ENCODE measurements at regions not wholly inside any gene's neighbourhood (a gene's known extent, or its start where the extent isn't known, plus 50 kb on each side); places are given as distances from the start of the nearest gene placed in this dataset.

DNA sequence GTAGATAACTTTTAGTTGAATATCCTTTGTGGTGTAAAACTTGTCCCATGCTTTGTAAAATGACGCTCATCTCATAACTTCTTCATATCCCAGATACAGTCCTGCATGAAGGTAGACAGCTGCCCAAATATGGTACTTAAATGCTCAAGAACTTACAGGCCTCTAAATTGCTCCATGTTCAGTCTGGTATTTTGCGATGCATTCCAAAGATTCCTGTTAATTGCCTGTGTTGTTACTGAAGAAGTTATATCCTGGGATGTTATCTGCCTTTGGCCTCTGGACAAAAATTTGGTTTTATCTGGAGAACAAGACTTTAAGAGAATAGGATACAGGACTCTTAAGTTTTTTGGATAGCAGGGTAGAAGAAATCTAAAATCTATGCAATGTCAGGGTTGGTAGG, 473.0 kb downstream of the PCNX1 start:
- no peak overlapping the region for H3K56ac ChIP-seq (ENCODE audit: insufficient read length, low read depth, low read length)
- H3K18ac ChIP-seq (ENCODE audit: insufficient read length, low read depth, low read length) = no peak overlapping the region
- no peak overlapping the region for H2BK120ac ChIP-seq (ENCODE audit: low read depth, low read length, poor library complexity, severe bottlenecking)
- no peaks in the 10 kb centered on the region for H3K4me1 ChIP-seq (ENCODE audit: insufficient read depth, low read length)
- no peak overlapping the region for H3K23ac ChIP-seq (ENCODE audit: insufficient read length, low read depth, low read length)
- no peak overlapping the region for H3K9ac ChIP-seq (ENCODE audit: extremely low read depth, insufficient read length, low read length)
- peaks cover 3% of the 10 kb centered on the region; the same call in 1 of the 2 replicates for H3K79me2 ChIP-seq (ENCODE audit: insufficient read depth, low read length)
- H2AFZ ChIP-seq (ENCODE audit: low read length) = no peak overlapping the region
- H2BK5ac ChIP-seq (ENCODE audit: insufficient read length, low read length) = no peak overlapping the region
- no peak overlapping the region for H2AK5ac ChIP-seq (ENCODE audit: insufficient read length, low read length)
- no peaks in the 10 kb centered on the region for H3K27me3 ChIP-seq (ENCODE audit: insufficient read depth, low read length)
- Mint-ChIP-seq H3K9me3 (peaks cover 27 to 33% of the 10 kb centered on the region in 2 experiments), H3K27me3 (ENCODE audit: low read depth) (no peaks in the 10 kb centered on the region), H3K36me3 (ENCODE audit: insufficient read depth in 1 of 3, low read depth in 3 of 3) (peaks cover 23 to 37% (median 27%) of the 10 kb centered on the region in 3 experiments), H3K27ac (peak overlapping the region in 1 of 3 experiments; percentile 5; a peak in 1 of 7 replicates), H3K4me1 (peaks cover 30% of the 10 kb centered on the region in 2 experiments), H3K4me3 (no peak overlapping the region)
- no peak overlapping the region for H2BK12ac ChIP-seq (ENCODE audit: insufficient read length, low read depth, low read length)
- H3K27ac ChIP-seq (ENCODE audit: insufficient read length, low read depth, low read length) = no peak overlapping the region
- no peak overlapping the region for H3K4me2 ChIP-seq (ENCODE audit: insufficient read depth, insufficient read length, low read length)
- H3K14ac ChIP-seq (ENCODE audit: insufficient read depth, low read length) = no peak overlapping the region
- no peaks in the 10 kb centered on the region for H3K23me2 ChIP-seq (ENCODE audit: insufficient read length, low read depth, low read length, poor library complexity, severe bottlenecking)
- TF ChIP-seq CTCF (conservative IDR thresholded peaks at IDR 0.05) = no peak
- H3K79me1 ChIP-seq (ENCODE audit: insufficient read depth, low read depth, low read length, poor library complexity, severe bottlenecking) = peaks cover 7% of the 10 kb centered on the region
- no peak overlapping the region for H2BK15ac ChIP-seq (ENCODE audit: low read depth, low read length)
- H2BK20ac ChIP-seq (ENCODE audit: low read depth, low read length, poor library complexity, severe bottlenecking) = no peak overlapping the region
- H4K8ac ChIP-seq (replicated peaks; ENCODE audit: insufficient read length, low read depth, low read length) = no peak overlapping the region
- no peak overlapping the region for H4K5ac ChIP-seq (ENCODE audit: insufficient read length, low read depth, low read length)
- H3T11ph ChIP-seq (ENCODE audit: low read length) = no peak overlapping the region
- DNase-seq = no peak
- H3K9me3 ChIP-seq (ENCODE audit: control insufficient read depth, low read depth, low read length) = no peaks in the 10 kb centered on the region
- H4K20me1 ChIP-seq (ENCODE audit: control insufficient read depth, insufficient read depth, insufficient read length) = no peaks in the 10 kb centered on the region
- H3K4ac ChIP-seq (ENCODE audit: low read depth, low read length) = no peak overlapping the region
- no CpG with 5 or more reads among the region's 2 CpGs for WGBS (ENCODE audit: extremely low coverage, insufficient read length, low lambda C conversion rate)
- H4K91ac ChIP-seq (ENCODE audit: insufficient read length, low read depth, low read length) = no peak overlapping the region
